ENCODE measurements at regions not wholly inside any gene's neighbourhood (a gene's known extent, or its start where the extent isn't known, plus 50 kb on each side); places are given as distances from the start of the nearest gene placed in this dataset.
"Not testable (repeated sequence)": the region's sequence is repeated elsewhere in the genome, so short reads cannot be mapped to it uniquely, and the experiment has no call there.

- DNase-seq (ENCODE audit: low spot score), result no peak
These were observed 1138.4 kb downstream of the TBL1XR1 start for GRCh38 chr3:176058856-176059255.

GRCh38 chr3:176055836-176056235 lies 1141.4 kb downstream of the TBL1XR1 start:
- no peak for DNase-seq (ENCODE audit: low spot score)

- no peak for DNase-seq (ENCODE audit: low spot score)
These were observed 1145.5 kb downstream of the TBL1XR1 start for GRCh38 chr3:176051766-176052165.

GRCh38 chr3:176046703-176047102 lies 1150.6 kb downstream of the TBL1XR1 start:
- DNase-seq (ENCODE audit: low spot score), result no peak

GRCh38 chr3:176041812-176042211 lies 1155.5 kb downstream of the TBL1XR1 start:
- no peak for DNase-seq (ENCODE audit: low spot score)

GRCh38 chr3:176041185-176041584 lies 1156.1 kb downstream of the TBL1XR1 start:
- DNase-seq (ENCODE audit: low spot score), result no peak

GRCh38 chr3:176037636-176038035 lies 1159.6 kb downstream of the TBL1XR1 start:
- no peak for DNase-seq (ENCODE audit: low spot score)

GRCh38 chr3:176032043-176032442 lies 1165.2 kb downstream of the TBL1XR1 start:
- DNase-seq (ENCODE audit: low spot score), result no peak

GRCh38 chr3:176016203-176016602 lies 1157.1 kb downstream of the NAALADL2 start:
- not testable (repeated sequence) for DNase-seq (ENCODE audit: low spot score)

GRCh38 chr3:176015228-176015627 lies 1156.1 kb downstream of the NAALADL2 start:
- not testable (repeated sequence) for DNase-seq (ENCODE audit: low spot score)

GRCh38 chr3:176009256-176009655 lies 1150.1 kb downstream of the NAALADL2 start:
- no peak for DNase-seq (ENCODE audit: low spot score)

- DNase-seq (ENCODE audit: low spot score), result no peak
These were observed 1146.4 kb downstream of the NAALADL2 start for GRCh38 chr3:176005564-176005963.

- no peak for DNase-seq (ENCODE audit: low spot score)
These were observed 1130.0 kb downstream of the NAALADL2 start for GRCh38 chr3:175989161-175989560.

- DNase-seq (ENCODE audit: low spot score), result no peak
These were observed 1129.3 kb downstream of the NAALADL2 start for GRCh38 chr3:175988401-175988800.

- no peak for DNase-seq (ENCODE audit: low spot score)
These were observed 1126.6 kb downstream of the NAALADL2 start for GRCh38 chr3:175985781-175986180.

- no peak for DNase-seq (ENCODE audit: low spot score)
These were observed 1124.2 kb downstream of the NAALADL2 start for GRCh38 chr3:175983379-175983778.

- no peak for DNase-seq (ENCODE audit: low spot score)
These were observed 1121.5 kb downstream of the NAALADL2 start for GRCh38 chr3:175980486-175981090.

- no peak for DNase-seq (ENCODE audit: low spot score)
These were observed 1119.0 kb downstream of the NAALADL2 start for GRCh38 chr3:175977968-175978752.

- no peak for DNase-seq (ENCODE audit: low spot score)
These were observed 1110.3 kb downstream of the NAALADL2 start for GRCh38 chr3:175969456-175969855.

- DNase-seq (ENCODE audit: low spot score), result no peak
These were observed 1105.9 kb downstream of the NAALADL2 start for GRCh38 chr3:175965036-175965435.

- DNase-seq (ENCODE audit: low spot score), result no peak
These were observed 1098.3 kb downstream of the NAALADL2 start for GRCh38 chr3:175957427-175957826.

GRCh38 chr3:175956964-175957363 lies 1097.8 kb downstream of the NAALADL2 start:
- no peak for DNase-seq (ENCODE audit: low spot score)

- no peak for DNase-seq (ENCODE audit: low spot score)
These were observed 1092.0 kb downstream of the NAALADL2 start for GRCh38 chr3:175951047-175951694.

All from left forelimb (tissue), 1 donor.